Mucosa of descending colon (tissue), 3 donors: ENCODE measurements at regions not wholly inside any gene's neighbourhood (a gene's known extent, or its start where the extent isn't known, plus 50 kb on each side); places are given as distances from the start of the nearest gene placed in this dataset.
"Not testable (repeated sequence)": the region's sequence is repeated elsewhere in the genome, so short reads cannot be mapped to it uniquely, and the experiment has no call there.

Source experiments
- ATAC-seq: fragments of 200-7000 bp; cut with Tn5 transposase; one replicate; pipeline ENCODE4 v1.9.1; 2020; ENCODE audit warnings: mild to moderate bottlenecking, moderate library complexity
- DNase-seq, 3 donors: peaks; one replicate each; pipeline ENCODE4 v3.0.0-alpha.2; 2020
- H3K36me3 ChIP-seq: fragments of 200-600 bp; one replicate; pipeline ENCODE4 v1.8.0; 2021; ENCODE audit warnings: low read depth, mild to moderate bottlenecking
- H3K4me1 ChIP-seq: fragments of 200-600 bp; one replicate; pipeline ENCODE4 v1.8.0; 2021; ENCODE audit warnings: low read depth, mild to moderate bottlenecking
- H3K4me3 ChIP-seq: fragments of 200-600 bp; one replicate; pipeline ENCODE4 v1.8.0; 2021; ENCODE audit warnings: mild to moderate bottlenecking
- H3K9me3 ChIP-seq: fragments of 200-600 bp; one replicate; pipeline ENCODE4 v1.8.0; 2021; ENCODE audit warnings: mild to moderate bottlenecking
- intact Hi-C, 2 donors: fragments of 100-400 bp; cut with DNase I in 1 of 2; cut with micrococcal nuclease in 1 of 2; formaldehyde crosslinking; loops; one replicate each; pipeline versions ENCODE4 v1.11.0 to v1.11.1; 2022; cut with DNase I, micrococcal nuclease
- TF ChIP-seq, protein P1 (sequence below): fragments of 200-600 bp; IDR thresholded peaks from one replicate; pipeline ENCODE4 v1.8.0; 2022; ENCODE audit warnings: antibody characterized with exemption, mild to moderate bottlenecking
- donor health status: DM: no; HTN: no; CAD: no; lungs with moderate emphysema.
- donor health status: DM: no; HTN: no; CAD: no.
- donor health status: DM: no; HTN: yes; CAD: no.

DNA sequence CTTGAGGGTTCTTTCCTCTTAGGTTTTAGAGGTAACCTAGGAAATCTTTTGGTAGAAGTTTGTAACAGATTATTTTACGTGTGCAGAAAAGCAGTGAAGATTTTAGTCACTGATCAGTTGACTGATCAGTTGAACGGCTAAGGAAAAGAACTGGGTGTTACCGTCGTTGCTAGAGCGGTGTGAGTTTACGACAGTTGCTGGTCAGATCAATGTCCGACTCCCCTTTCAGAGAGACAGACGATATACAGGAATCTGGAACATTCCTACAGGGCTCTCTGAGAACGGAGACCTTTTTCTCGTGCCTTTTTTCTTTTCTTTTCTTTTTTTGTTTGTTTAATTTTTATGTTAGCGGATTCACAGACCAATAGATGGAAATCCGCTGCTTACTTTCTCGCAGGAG lies 132.1 kb upstream of the ZNF184 start:
- ATAC-seq, result no peak
- intact Hi-C loops, result no loop called here
- H3K4me3 ChIP-seq, result no peak overlapping the region
- TF ChIP-seq, protein P1, sequence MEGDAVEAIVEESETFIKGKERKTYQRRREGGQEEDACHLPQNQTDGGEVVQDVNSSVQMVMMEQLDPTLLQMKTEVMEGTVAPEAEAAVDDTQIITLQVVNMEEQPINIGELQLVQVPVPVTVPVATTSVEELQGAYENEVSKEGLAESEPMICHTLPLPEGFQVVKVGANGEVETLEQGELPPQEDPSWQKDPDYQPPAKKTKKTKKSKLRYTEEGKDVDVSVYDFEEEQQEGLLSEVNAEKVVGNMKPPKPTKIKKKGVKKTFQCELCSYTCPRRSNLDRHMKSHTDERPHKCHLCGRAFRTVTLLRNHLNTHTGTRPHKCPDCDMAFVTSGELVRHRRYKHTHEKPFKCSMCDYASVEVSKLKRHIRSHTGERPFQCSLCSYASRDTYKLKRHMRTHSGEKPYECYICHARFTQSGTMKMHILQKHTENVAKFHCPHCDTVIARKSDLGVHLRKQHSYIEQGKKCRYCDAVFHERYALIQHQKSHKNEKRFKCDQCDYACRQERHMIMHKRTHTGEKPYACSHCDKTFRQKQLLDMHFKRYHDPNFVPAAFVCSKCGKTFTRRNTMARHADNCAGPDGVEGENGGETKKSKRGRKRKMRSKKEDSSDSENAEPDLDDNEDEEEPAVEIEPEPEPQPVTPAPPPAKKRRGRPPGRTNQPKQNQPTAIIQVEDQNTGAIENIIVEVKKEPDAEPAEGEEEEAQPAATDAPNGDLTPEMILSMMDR, result no peak
- H3K36me3 ChIP-seq, result no peaks in the 10 kb centered on the region
- H3K9me3 ChIP-seq, result no peaks in the 10 kb centered on the region
- no peaks in the 10 kb centered on the region for H3K4me1 ChIP-seq
- no peak for DNase-seq

DNA sequence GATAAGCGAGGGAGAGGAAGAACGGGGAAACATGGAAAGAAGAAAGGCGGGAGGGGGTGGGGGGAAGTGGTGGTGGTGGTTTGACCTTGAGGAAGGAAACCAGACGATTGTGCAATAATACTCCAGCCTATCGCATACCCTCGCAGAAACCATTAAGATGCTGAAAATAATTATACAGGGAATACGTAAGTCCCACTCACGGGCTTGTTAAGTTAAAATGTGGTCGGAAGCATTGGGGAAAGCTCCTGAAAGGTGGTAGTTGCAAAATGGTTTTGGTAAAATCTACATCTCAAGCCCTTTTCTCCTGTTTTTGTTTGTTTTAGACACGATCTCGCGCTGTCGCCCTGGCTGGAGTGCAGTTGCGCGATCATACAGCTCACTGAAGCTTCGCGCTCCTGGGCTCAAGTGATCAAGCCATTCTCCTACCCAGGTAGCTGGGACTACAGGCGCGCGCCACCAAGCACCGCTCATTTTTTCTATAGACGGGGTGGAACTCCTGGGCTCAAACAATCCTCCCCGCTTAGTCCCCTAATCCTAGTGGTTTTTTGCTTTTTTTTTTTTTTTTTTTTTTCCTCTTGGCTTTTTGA lies 128.9 kb upstream of the ZNF184 start:
- no peak for DNase-seq
- Histone ChIP-seq H3K4me1 (no peaks in the 10 kb centered on the region), H3K4me3 (no peak overlapping the region), H3K36me3 (no peaks in the 10 kb centered on the region), H3K9me3 (no peaks in the 10 kb centered on the region)
- intact Hi-C loops, result no loop called here
- no peak for ATAC-seq
- TF ChIP-seq, protein P1, result no peak

DNA sequence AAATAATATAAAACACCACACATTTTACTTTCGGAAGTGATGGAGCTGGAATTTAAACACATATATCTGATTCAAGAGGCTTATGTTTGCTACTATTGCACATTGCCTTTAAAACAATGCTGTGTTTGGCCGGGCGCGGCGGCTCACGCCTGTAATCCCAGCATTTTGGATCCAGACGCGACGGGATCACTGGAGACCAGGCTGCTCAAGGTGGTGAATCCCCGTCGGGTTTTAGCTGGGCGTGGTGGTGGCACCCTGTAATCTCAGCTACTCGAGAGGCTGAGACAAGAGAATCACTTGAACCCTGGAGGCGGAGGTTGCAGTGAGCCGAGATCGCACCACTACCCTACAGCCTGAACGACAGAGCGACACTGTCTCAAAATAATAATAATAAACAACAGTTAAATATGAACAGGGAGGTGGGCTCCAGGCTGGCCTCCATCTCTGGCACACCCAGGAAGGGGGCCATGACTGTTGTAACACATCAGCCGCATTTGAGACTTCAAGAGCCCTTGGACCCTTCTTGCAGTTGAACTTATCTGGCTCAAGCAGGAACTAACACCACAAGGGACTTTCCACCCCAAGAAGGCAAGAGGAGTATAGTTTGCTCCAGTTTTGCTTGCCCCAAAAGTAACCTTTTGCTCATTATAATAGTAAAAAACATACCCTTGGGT lies 127.1 kb upstream of the ZNF184 start:
- TF ChIP-seq, protein P1, result no peak
- Histone ChIP-seq H3K4me1 (no peaks in the 10 kb centered on the region), H3K9me3 (no peaks in the 10 kb centered on the region), H3K4me3 (no peak overlapping the region), H3K36me3 (no peaks in the 10 kb centered on the region)
- ATAC-seq (no peak), DNase-seq (no peak)
- intact Hi-C loops, result no loop called here

DNA sequence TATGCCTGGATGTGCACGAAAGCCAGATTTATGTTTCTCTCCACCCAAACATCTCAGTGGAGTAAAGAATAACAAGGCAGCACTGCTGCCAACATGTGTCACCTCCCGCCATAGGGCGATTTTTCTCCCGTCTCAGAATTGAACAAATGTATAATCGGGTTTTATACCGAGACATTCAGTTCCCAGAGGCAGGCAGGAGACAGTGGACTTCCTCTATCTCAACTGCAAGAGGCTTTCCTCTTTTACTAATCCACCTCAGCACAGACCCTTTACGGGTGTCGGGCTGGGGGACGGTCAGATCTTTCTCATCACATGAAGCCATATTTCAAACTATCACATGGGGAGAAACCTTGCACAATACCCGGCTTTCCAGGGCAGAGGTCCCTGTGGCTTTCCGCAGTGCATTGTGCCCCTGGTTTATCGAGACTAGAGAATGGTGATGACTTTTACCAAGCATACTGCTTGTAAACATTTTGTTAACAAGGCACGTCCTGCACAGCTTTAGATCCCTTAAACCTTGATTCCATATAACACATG lies 124.2 kb upstream of the ZNF184 start:
- ATAC-seq, H3K4me1 ChIP-seq, intact Hi-C loops, H3K36me3 ChIP-seq, DNase-seq, H3K4me3 ChIP-seq, H3K9me3 ChIP-seq: not testable (repeated sequence)

DNA sequence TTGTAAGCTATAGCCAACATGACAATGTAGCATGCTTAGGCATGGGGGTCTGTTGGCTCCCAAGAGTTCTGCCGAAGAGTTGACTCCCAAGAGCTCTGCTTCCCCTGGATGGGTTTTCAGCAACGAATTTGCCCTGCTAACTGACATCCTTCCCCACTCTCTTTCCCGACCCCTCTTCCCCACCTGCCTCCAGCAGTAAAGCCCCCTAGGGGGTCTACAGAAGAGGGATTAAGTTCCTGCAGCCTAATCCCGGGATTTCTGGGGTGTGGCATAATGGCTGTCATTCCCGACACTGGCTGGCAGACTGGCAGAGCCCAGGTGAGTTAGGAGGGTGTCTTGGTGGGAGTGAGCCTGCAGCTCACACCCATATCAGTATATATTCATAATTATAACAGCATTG lies 121.0 kb upstream of the ZNF184 start:
- ATAC-seq (no peak), DNase-seq (no peak)
- no peak overlapping the region for H3K4me3 ChIP-seq
- H3K36me3 ChIP-seq, result no peaks in the 10 kb centered on the region
- intact Hi-C loops, result no loop called here
- TF ChIP-seq, protein P1, result no peak
- H3K4me1 ChIP-seq, result peaks cover 3% of the 10 kb centered on the region
- H3K9me3 ChIP-seq, result no peaks in the 10 kb centered on the region

DNA sequence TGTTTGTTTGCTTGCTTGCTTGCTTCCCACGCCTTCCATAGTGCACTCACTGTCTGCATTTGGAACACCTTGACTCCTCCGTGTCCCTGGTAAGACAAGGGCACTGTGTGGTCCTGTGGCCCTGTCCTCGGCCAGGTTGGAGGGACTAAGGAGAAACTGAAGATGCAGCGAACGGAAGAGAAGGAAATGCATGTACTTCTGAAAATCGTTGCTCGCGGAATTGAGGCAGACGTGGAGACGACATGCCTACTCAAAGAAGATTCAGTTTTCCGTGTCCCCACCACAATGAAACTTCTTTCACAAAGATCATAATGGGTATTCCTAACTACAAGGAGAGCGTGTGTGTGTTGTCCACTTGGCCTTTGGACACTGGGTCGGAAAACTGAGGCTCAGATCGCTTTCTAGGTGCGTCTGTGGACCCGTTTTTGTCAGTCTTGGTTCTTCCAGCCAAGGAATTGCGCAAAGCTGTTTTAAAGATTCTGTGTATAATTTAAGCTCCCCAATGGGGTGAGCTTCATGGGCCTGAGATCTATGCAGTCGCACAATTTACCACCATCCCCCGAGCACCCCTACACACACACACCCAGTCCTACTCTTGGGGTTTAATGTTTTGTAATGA lies 120.4 kb upstream of the ZNF184 start:
- Histone ChIP-seq H3K4me3 (no peak overlapping the region), H3K36me3 (no peaks in the 10 kb centered on the region), H3K9me3 (no peaks in the 10 kb centered on the region), H3K4me1 (peaks cover 3% of the 10 kb centered on the region)
- TF ChIP-seq, protein P1, result no peak
- intact Hi-C loops, result no loop called here
- ATAC-seq (no peak), DNase-seq (no peak)
